ENCODE measurements at regions not wholly inside any gene's neighbourhood (a gene's known extent, or its start where the extent isn't known, plus 50 kb on each side); places are given as distances from the start of the nearest gene placed in this dataset.
A peak's percentile ranks its signal among the peaks of the same experiment; 100 is the strongest.
"Not testable (repeated sequence)": the region's sequence is repeated elsewhere in the genome, so short reads cannot be mapped to it uniquely, and the experiment has no call there.

DNA sequence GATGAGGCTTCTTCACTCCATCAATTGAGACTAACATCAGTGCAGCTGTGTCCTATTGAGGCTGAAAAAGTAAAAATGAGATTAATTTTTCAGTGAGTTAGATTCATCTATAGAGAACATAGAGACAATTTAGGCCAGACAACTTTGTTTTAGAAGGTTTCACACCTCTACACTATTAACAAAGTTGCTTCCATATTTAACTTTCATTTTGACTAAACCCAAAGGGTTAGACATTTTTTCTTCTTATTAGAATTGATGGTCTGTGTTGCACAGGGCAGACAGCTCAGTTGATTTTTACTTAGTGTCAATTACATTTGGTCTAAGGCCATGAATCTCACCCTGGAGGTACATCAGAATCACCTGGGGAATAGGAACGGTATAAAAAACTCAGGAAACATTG, 130.2 kb upstream of the NXPH2 start:
- DNase-seq, result no peak

DNA sequence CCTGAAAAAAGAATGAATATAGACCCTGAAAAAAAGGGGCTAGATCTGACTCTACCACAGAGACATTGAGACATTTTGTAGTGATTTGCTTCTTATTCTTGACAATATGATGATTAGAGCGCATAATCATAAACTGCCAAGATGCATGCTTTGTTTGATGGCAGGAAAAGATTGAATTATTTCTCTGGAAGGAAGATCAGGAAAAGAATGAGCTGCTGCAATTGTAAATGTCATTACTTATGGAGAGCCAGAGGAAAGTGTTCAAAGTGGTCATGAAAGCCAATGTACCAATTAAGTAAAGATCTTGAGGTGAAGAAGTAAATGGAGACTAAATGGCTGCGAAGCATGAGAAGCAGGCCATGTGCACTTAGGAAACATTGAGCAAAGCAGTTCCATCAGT, 126.4 kb upstream of the NXPH2 start:
- no peak for DNase-seq

DNA sequence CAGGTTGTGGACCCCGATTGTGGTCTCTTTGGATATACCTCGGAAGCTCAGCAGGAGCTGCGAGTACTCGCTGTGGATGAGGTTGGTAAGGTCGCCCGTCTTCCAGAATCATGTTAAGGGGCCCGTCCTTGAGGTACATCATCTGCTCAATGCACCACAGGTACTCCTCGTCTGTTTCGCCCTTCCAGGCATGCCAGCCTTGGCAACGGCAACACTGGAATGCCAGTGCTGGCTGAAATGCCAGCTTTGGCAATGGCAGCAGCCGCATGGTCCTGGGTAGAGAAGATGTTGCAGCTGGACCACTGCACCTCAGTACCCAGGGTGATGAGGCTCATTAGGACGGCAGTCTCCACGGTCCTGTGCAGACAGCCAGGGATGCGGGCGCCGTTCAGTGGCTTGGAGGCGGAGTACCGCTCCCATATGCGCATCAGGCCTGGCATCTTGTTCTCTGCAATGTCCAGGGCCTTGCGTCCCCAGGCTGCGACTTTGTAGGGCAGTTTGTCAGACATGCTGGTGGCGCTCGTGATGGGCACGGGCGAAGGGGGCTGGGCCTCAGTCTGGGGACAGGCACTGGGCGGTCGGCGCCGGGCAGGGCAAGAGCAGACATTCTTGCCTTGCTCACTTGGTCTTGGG, 122.2 kb upstream of the NXPH2 start:
- DNase-seq, result no peak

DNA sequence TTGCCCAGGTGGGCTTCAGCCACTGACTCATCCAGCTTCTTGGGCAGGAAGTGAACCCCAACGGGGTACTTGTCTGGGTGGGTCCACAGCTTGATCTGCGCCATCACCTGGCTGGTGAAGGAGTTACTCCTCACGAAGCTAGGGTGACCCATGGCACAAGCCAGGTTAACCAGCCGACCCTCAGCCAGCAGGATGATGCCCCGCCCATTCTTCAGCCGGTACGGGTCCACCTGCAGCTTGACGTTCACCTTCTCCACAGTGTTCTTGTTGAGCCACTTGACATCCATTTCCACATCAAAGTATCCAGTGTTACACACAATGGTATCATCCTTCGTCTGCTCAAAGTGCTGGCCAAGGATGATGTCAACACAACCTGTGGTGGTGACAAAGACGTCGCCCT, 121.3 kb upstream of the NXPH2 start:
- no peak for DNase-seq

DNA sequence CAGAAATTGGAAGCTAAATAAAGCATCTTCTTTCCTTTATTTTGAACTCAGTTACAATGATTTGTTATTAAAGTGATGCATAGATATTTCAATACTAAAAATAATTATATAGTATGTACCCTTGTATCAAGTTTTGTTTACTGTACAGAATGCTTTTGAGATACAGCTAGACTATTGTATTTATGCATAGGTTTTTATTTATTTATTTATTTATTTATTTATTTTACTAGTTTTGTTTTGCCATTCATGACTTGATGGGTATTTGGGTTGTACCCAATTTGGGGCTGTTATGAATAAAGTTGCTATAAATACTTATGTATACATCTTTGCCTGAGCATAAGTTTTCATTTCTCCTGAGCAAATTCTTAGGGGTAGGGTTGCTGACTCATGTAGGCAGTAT, 118.7 kb upstream of the NXPH2 start:
- DNase-seq, result no peak

DNA sequence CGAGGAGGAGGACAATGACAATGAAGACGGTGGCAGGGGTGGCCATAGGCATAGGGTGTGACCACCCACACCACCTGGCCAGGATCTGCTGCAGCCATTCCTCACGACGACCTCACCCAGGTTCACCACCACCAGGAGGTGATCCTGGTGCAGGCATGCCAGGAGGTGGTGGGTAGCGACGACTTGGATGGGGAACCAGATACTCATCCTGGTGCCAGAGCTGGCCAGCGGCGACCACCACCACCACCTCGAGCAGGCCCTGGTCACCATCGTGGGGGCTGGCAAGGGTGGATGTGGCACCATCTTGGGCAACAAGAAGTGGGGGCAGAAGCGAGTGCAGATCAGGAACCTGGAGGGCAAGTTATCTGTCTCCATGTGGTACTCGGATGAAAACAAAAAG, 117.1 kb upstream of the NXPH2 start:
- DNase-seq, result no peak

DNA sequence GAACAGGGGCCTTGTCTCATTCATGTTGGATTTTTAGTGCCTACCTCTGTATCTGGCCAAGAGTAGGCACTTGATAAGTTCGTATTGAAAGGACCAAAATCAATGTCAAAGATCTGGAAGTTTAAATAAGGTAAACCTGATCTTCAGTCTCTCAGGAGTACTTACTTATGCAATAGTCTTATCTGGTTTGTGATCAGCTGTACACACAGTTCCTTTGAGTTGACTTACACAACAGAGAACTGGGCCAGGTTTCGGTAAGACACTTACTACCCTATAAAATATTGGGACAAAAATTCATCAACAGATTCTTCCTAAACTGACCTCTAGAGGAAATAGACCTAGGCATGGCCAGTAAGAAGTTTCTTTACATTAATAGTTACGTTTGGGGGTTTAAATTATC, 113.6 kb upstream of the NXPH2 start:
- no peak for DNase-seq

DNA sequence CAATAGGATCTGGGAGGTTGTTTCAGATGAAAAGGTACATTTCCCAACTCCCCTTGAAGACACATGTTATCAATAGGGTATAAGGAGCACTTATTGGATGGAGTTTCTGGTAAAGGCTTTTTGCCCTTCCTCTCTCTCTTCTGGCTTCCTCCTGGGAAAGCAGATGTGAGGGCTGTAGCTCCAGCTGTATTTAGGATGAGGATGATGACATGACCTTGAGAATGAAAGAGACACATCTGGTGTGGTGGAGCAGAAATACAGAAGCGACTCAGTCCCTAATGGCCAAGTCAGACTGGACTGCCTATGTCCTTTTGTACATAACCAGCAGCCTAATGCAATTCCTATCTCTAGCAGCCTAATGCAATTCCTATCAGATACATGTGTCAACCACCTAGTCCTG, 100.9 kb upstream of the NXPH2 start:
- DNase-seq, result no peak

DNA sequence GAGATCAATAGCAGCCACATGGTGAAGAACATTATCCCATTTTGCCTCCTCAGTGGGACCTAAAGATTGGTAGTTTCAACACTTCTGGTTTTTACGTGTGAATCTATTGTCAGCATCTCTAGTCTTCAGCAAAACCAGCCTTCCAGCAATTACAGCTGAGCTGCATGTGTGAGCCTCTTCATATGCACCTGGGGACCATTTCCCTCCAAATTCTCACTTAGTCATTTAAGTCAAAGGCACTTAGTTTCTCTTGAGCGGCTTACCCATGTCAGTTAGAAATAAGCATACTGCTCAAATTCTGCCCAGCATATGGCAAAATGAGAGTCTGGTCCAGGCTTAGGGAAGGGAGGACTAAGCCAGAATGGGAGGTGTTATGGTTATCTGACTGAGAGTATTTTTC, 99.7 kb upstream of the NXPH2 start:
- no peak for DNase-seq

DNA sequence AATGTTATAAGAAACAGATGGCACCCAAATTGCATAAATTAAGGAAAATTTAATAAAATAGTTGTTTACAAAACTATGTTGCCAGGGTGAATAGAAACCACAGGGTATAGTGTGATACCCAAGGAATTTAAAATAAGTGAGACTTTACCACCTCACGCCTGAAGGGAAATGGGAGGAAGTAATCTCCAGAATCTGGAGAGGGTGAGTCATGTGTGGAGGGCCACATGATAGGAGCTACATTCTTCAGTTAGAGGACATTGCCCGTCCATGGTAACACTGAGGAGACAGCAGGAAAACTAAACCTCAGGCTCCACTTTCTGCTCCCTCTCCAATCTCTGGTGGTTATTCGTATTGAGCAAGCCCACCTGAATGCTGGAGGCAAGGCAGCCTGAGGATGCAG, 97.2 kb upstream of the NXPH2 start:
- DNase-seq, result no peak

DNA sequence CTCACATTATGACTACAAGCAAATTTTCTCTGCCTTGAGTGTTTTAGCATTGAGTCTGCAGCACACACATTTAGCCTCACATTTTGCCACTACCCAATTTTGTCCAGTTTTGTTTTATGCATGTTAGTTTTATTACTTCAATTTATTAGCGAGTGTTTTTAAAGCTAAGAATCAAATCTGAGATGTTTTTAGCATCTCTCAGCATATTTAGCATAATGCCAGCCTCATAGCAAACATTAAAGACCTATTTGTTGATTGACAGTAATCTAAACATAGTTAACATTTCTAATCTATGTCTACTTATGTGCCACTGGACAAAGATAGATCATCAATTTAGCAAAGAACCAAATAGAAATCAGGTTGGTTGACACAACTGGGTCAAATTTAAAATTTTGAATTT, 94.1 kb upstream of the NXPH2 start:
- no peak for DNase-seq

DNA sequence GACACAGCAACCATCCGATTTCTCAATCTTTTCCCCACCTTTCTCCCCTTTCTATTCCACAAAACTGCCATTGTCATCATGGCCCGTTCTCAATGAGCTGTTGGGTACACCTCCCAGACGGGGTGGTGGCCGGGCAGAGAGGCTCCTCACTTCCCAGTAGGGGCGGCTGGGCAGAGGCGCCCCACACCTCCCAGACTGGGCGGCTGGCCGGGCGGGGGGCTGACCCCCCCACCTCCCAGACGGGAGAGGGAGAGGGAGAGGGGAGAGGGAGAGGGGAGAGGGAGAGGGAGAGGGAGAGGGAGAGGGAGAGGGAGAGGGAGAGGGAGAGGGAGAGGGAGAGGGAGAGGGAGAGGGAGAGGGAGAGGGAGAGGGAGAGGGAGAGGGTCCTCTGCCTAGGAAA, 91.9 kb upstream of the NXPH2 start:
- not testable (repeated sequence) for DNase-seq

DNA sequence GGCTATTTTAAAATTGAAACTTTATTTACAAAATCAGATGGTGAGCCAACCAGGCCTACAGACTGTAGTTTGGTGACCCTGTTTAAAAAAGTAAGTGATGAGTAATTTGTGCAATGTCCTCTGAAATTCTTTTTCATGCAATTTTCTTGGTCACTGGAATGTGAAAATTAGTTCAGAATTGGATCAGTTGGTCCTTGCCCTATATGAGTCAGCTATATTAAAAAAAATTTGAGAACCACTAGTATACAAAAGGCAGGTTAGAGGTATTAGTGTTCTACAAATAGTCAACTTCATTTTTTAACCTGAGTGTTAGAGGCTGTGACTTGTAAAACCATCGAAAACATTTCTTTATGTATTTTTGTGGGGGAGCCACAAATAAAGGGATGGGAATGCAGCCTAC, 91.1 kb upstream of the NXPH2 start:
- DNase-seq, result no peak

DNA sequence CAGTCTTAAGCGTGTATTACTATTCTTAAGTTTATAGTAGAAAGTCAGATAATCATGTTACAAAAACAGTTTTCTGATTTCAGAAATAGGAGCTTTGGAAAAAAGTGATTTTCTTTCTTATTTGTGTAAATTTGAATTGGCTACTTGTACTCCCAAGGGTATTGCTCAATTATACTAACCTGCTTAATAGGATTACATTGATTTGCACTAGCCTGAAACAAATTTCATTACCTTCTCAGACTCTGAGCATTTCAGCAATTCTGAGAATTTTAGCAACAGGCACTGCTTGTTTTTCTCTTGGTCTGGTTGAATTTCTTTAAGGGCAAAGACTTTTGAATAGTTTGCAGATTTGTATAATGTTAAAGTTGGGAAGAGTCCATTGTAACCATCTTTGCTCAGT, 87.2 kb upstream of the NXPH2 start:
- no peak for DNase-seq

DNA sequence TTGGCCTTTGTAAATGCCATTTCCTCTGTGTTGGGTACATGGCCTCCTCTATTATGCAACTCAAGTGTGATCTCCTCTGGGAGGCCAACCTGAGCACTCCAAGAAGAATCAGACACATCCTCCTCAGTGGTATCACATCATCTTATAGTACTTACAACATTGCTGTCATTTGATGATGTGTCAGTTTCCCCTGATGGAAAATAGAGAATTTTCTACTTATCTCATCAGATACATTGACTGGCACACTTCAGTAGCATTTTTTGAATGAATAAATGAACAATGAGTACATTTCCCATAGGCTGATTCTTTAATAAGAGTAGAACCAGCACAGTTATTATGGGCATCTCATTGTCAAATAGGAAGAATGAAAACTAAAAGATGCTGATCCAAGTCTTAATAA, 86.6 kb upstream of the NXPH2 start:
- no peak for DNase-seq

DNA sequence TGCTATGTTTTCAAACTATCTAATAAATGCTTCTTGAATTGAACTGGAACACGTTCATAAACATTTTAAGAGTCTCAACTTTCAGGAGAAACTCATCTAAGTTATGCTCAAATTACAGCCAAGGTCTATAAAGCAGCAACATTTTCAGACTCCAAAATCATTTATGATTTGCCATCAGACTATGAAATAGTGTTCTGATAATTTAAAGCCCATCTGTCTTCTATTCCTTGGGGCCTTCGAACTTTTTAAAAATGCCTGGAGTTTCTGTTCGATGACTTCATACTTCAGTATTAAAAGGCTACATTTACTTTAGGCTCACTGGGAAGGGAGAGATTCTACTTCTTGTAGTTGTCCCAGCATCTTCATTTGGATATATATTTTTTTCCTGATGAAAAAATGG, 73.6 kb upstream of the NXPH2 start:
- no peak for DNase-seq

DNA sequence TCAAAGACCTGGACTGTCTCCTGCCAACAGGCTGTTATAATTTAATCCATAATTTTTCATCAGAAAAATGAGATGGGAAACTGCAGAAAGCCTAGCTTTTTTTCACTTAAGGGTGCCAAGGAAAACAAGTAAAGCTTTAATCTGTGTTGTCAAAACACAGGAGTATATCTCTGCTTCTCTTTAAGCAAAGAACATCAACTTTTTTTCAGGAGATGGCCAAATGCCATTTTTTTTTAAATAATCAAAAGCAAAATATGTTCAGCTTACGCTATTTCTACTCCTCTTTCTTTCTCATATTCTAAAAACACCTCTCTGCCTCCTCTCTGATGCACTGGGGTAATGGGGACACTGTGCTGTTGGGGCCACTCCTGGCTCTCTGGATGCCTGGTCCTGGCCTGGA, 73.1 kb upstream of the NXPH2 start:
- DNase-seq, result no peak

DNA sequence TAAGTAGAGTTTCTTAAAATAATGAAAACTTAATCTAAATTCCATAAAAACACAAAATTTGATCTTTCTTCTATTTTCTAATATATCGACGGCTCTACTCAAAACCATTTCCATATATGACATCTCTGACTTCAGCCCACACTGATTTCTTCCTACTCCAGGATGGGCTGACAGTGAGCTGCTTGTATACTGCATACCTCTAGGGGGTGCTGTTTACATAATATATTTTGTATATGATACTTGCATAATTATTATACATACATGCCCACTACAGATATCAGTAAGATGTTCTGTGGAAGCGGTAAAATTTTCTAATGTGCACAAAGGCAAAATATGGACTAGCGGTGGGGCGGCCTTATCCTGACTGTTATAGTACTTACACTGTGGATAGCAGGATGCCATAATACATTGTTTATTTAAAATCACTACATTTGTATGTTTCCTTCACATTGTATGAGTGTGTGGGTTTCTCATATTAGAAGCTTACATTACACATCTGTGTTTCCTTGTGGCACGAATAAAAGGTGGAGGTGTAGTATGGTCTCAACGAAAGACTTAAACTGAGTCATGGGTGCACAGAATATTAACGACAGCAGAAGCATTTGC, 66.1 kb upstream of the NXPH2 start:
- DNase-seq, result peak; percentile 15 to 68 (median 37)

DNA sequence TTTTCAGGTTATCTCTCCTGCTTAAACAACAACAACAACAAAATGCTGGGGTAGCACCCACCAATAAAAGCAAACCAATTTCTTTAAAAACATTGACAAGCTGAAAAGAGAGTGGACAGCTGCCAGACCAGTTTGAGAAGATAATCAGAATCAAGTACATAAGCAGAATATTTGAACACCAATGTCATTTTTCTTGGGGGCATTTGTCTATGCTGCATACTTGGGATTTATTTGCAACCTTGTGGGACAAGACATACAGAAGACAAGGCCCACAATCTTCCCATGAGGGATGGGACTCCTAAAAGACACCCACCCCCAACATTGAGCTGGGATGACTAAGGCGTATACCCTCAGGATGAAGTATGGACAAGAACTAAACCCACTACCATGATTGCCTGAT, 62.2 kb upstream of the NXPH2 start:
- no peak for DNase-seq

DNA sequence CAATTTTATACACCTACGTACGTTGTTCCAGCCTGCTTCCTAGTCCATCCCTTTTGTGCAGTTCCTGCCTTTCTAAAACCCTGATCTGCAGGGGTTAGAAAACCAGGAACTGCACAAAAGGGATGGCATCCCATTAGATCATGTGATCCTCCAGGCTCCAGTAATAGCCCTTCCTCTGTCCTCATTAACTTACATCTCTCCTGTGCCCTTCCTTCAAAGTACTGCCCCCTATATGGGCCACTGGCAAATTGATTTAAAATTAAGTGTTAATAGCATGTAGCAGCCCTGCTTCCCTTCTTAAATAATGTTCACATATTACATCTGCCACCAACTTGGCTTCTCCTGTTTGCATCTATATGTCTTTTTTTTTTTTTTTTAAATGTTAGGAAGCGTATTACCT, 61.3 kb upstream of the NXPH2 start:
- DNase-seq, result no peak

DNA sequence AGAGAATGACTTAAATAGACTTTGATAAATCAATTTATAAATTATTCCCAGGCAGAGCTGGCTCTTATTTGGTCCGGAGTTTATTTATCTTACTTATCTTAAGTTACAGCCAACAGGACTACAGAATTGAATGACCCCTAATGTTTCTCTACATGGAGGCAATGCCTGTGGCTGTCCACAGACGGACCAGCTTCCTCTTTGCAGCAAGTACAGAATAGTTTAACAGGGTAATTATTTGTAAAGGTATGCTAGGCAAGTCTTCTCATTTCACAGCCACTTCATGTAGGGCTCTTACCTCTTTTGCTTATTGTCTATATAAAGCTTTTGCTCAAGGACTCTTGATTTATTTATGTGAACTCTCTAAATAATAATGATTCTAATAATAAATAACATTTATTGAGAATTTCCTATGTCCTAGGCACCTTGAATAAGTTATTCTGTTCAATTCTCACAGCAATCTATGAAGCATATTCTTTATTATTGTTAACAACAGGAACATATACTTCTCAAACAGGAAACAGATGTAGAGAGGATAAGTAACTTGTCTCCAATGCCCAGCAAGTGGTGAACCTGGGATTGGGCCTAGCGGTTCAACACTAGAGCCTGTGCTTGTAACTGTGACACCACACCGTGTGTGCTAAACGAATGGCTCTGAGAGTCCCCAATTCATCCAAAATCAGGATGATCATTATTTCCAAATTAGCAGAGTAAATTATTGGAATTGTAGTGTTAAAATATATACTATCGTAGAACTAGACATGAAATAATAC, 58.8 kb upstream of the NXPH2 start:
- no peak for DNase-seq

DNA sequence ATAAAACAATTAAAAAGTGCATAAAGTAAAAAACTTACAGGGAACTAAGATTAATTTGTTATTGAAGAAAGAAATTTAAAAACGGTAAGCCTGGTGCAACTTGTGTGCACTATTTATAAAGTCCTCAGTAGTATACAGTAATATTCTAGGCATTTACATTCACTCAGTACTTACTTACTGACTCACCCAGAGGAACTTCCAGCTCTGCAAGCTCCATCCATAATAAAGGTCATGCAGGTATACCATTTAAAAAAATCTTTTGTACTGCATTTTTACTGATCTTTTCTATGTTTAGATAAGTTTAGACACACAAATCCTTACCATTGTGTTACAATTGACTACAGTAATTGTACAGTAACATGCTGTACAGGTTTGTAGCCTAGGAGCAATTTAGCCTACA, 51.5 kb upstream of the NXPH2 start:
- DNase-seq, result no peak

DNA sequence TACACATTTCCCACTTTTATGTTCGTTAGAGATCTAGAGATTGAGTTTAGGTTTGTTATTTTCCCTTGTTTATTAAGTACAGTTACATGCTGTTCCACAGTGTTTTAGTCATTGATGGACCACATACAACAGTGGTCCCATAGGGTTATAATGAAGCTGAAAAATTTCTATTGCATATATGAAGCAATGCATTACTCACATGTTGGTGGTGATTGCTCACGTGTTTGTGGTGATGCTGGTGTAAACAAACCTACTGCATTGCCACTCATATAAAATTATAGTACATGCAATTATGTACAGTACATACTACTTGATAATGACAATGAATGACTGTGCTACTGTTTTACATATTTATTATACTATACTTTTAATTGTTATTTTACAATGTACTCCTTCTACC, 51.0 kb upstream of the NXPH2 start:
- no peak for DNase-seq

DNA sequence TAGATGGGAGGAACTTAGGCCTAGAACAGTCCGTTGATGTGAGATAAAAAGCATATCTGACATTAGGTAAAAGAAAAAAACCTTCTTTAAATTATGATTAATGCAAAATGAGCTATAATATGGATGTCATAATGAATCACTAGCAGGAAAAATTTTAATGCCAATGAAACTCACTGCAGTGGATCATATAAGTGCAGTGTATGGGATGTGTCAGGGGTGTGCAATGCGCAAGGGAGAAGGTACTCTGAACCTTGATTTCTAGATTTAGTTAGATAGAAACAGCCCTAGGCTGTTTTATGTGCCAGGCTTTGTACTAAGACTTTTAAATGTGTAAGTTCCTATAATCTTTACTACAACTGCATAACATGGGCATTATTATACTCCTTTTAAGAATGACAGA, 50.4 kb upstream of the NXPH2 start:
- DNase-seq, result no peak

Measured in suppressor macrophage (primary cell).